GM19240 (cell line): ENCODE measurements at regions not wholly inside any gene's neighbourhood (a gene's known extent, or its start where the extent isn't known, plus 50 kb on each side); places are given as distances from the start of the nearest gene placed in this dataset.
"Not testable (repeated sequence)": the region's sequence is repeated elsewhere in the genome, so short reads cannot be mapped to it uniquely, and the experiment has no call there.

Source experiments
- DNase-seq: peaks from one replicate; pipeline ENCODE4 v3.0.0; 2011; ENCODE audit warnings: low spot score; ENCODE audit not compliant: insufficient read length

GRCh38 chr13:103884101-103884723 lies 818.0 kb upstream of the SLC10A2 start:
- no peak for DNase-seq

GRCh38 chr13:103883698-103884097 lies 817.5 kb upstream of the SLC10A2 start:
- no peak for DNase-seq

- no peak for DNase-seq
Measured at GRCh38 chr13:103883164-103883563, 816.9 kb upstream of the SLC10A2 start.

GRCh38 chr13:103880146-103880545 lies 813.9 kb upstream of the SLC10A2 start:
- DNase-seq: not testable (repeated sequence)

GRCh38 chr13:103878891-103879605 lies 812.8 kb upstream of the SLC10A2 start:
- no peak for DNase-seq

- no peak for DNase-seq
Measured at GRCh38 chr13:103876571-103876970, 810.4 kb upstream of the SLC10A2 start.

- no peak for DNase-seq
Measured at GRCh38 chr13:103873725-103874124, 807.5 kb upstream of the SLC10A2 start.

- no peak for DNase-seq
Measured at GRCh38 chr13:103866048-103866447, 799.8 kb upstream of the SLC10A2 start.

- no peak for DNase-seq
Measured at GRCh38 chr13:103862525-103862924, 796.3 kb upstream of the SLC10A2 start.

GRCh38 chr13:103859952-103860351 lies 793.7 kb upstream of the SLC10A2 start:
- DNase-seq: no peak

GRCh38 chr13:103852036-103852435 lies 785.8 kb upstream of the SLC10A2 start:
- DNase-seq: no peak

GRCh38 chr13:103844471-103844870 lies 778.3 kb upstream of the SLC10A2 start:
- DNase-seq: no peak

- DNase-seq: no peak
Measured at GRCh38 chr13:103839460-103839859, 773.2 kb upstream of the SLC10A2 start.

GRCh38 chr13:103835052-103835451 lies 768.8 kb upstream of the SLC10A2 start:
- no peak for DNase-seq

GRCh38 chr13:103833294-103833852 lies 767.2 kb upstream of the SLC10A2 start:
- no peak for DNase-seq

GRCh38 chr13:103815619-103816018 lies 749.4 kb upstream of the SLC10A2 start:
- DNase-seq: no peak

GRCh38 chr13:103812971-103813370 lies 746.8 kb upstream of the SLC10A2 start:
- DNase-seq: no peak

- DNase-seq: no peak
Measured at GRCh38 chr13:103812558-103812957, 746.3 kb upstream of the SLC10A2 start.

GRCh38 chr13:103810026-103810425 lies 743.8 kb upstream of the SLC10A2 start:
- DNase-seq: no peak

GRCh38 chr13:103805771-103806170 lies 739.6 kb upstream of the SLC10A2 start:
- DNase-seq: no peak

GRCh38 chr13:103803349-103803748 lies 737.1 kb upstream of the SLC10A2 start:
- no peak for DNase-seq

GRCh38 chr13:103799028-103799427 lies 732.8 kb upstream of the SLC10A2 start:
- no peak for DNase-seq
